ENCODE measurements at regions not wholly inside any gene's neighbourhood (a gene's known extent, or its start where the extent isn't known, plus 50 kb on each side); places are given as distances from the start of the nearest gene placed in this dataset.
"Not testable (repeated sequence)": the region's sequence is repeated elsewhere in the genome, so short reads cannot be mapped to it uniquely, and the experiment has no call there.

DNA sequence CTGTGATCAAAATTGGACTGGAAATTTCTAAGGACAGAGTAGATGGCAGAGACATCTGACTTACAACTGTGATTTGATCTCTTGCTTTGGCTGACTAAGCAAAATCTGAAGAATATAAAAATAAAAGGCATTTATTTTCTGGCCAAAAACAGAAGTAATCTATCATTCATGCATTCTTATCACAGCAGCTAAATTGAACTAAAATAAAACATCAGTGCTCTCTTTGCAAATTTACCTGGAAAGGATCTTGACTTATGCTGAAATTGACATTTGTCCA lies 81.4 kb upstream of the ZNF678 start:
- Histone ChIP-seq H3K4me2 (ENCODE audit: insufficient read depth, low read length) (no peak overlapping the region), H4K20me1 (ENCODE audit: insufficient read depth, low read length) (no peaks in the 10 kb centered on the region), H3K4me3 (ENCODE audit: low read depth in 1 of 2, low read length in 2 of 2) (no peak overlapping the region), H3K27ac (ENCODE audit: low read length) (no peak overlapping the region), H3K9me3 (ENCODE audit: insufficient read depth, low read length, severe bottlenecking) (no peaks in the 10 kb centered on the region), H3K36me3 (ENCODE audit: insufficient read depth, low read length) (no peaks in the 10 kb centered on the region), H2AFZ (ENCODE audit: low read depth, low read length) (no peak overlapping the region), H3K27me3 (ENCODE audit: insufficient read depth, low read length, poor library complexity) (no peaks in the 10 kb centered on the region), H3K4me1 (ENCODE audit: insufficient read depth, low read length) (no peaks in the 10 kb centered on the region), H3K79me2 (ENCODE audit: insufficient read depth, low read length) (no peaks in the 10 kb centered on the region), H3K9ac (ENCODE audit: low read depth, low read length) (no peak overlapping the region)
- TF ChIP-seq, protein P1, sequence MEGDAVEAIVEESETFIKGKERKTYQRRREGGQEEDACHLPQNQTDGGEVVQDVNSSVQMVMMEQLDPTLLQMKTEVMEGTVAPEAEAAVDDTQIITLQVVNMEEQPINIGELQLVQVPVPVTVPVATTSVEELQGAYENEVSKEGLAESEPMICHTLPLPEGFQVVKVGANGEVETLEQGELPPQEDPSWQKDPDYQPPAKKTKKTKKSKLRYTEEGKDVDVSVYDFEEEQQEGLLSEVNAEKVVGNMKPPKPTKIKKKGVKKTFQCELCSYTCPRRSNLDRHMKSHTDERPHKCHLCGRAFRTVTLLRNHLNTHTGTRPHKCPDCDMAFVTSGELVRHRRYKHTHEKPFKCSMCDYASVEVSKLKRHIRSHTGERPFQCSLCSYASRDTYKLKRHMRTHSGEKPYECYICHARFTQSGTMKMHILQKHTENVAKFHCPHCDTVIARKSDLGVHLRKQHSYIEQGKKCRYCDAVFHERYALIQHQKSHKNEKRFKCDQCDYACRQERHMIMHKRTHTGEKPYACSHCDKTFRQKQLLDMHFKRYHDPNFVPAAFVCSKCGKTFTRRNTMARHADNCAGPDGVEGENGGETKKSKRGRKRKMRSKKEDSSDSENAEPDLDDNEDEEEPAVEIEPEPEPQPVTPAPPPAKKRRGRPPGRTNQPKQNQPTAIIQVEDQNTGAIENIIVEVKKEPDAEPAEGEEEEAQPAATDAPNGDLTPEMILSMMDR (IDR thresholded peaks at IDR 0.05; ENCODE audit: borderline replicate concordance, extremely low read depth, low read length, poor library complexity, severe bottlenecking), result no peak
- TF ChIP-seq EZH2 (IDR thresholded peaks at IDR 0.05; ENCODE audit: borderline replicate concordance, low read depth, low read length, severe bottlenecking), result no peak
- DNase-seq, result no peak
- ATAC-seq (ENCODE audit: insufficient read depth, low read depth), result no peak

GRCh38 chr1:227474072-227474471 lies 89.3 kb upstream of the ZNF678 start:
- H3K4me3 ChIP-seq (ENCODE audit: low read depth in 1 of 2, low read length in 2 of 2); ATAC-seq (ENCODE audit: insufficient read depth, low read depth); H3K9ac ChIP-seq (ENCODE audit: low read depth, low read length); H3K4me2 ChIP-seq (ENCODE audit: insufficient read depth, low read length); H3K27me3 ChIP-seq (ENCODE audit: insufficient read depth, low read length, poor library complexity); H3K36me3 ChIP-seq (ENCODE audit: insufficient read depth, low read length); H3K79me2 ChIP-seq (ENCODE audit: insufficient read depth, low read length); H4K20me1 ChIP-seq (ENCODE audit: insufficient read depth, low read length); H3K27ac ChIP-seq (ENCODE audit: low read length); H2AFZ ChIP-seq (ENCODE audit: low read depth, low read length); H3K9me3 ChIP-seq (ENCODE audit: insufficient read depth, low read length, severe bottlenecking); H3K4me1 ChIP-seq (ENCODE audit: insufficient read depth, low read length); DNase-seq: not testable (repeated sequence)

- ATAC-seq (ENCODE audit: insufficient read depth, low read depth), result no peak
- Histone ChIP-seq H3K27ac (ENCODE audit: low read length) (no peak overlapping the region), H3K27me3 (ENCODE audit: insufficient read depth, low read length, poor library complexity) (no peaks in the 10 kb centered on the region), H4K20me1 (ENCODE audit: insufficient read depth, low read length) (no peaks in the 10 kb centered on the region), H2AFZ (ENCODE audit: low read depth, low read length) (no peak overlapping the region), H3K4me1 (ENCODE audit: insufficient read depth, low read length) (no peaks in the 10 kb centered on the region), H3K4me3 (ENCODE audit: low read depth in 1 of 2, low read length in 2 of 2) (no peak overlapping the region), H3K79me2 (ENCODE audit: insufficient read depth, low read length) (no peaks in the 10 kb centered on the region), H3K4me2 (ENCODE audit: insufficient read depth, low read length) (no peak overlapping the region), H3K9ac (ENCODE audit: low read depth, low read length) (no peak overlapping the region), H3K36me3 (ENCODE audit: insufficient read depth, low read length) (no peaks in the 10 kb centered on the region), H3K9me3 (ENCODE audit: insufficient read depth, low read length, severe bottlenecking) (no peaks in the 10 kb centered on the region)
- TF ChIP-seq EZH2 (IDR thresholded peaks at IDR 0.05; ENCODE audit: borderline replicate concordance, low read depth, low read length, severe bottlenecking), result no peak
- TF ChIP-seq, protein P1 (IDR thresholded peaks at IDR 0.05; ENCODE audit: borderline replicate concordance, extremely low read depth, low read length, poor library complexity, severe bottlenecking), result no peak
- DNase-seq, result no peak
Measured at GRCh38 chr1:227472772-227473171, 90.6 kb upstream of the ZNF678 start.

DNA sequence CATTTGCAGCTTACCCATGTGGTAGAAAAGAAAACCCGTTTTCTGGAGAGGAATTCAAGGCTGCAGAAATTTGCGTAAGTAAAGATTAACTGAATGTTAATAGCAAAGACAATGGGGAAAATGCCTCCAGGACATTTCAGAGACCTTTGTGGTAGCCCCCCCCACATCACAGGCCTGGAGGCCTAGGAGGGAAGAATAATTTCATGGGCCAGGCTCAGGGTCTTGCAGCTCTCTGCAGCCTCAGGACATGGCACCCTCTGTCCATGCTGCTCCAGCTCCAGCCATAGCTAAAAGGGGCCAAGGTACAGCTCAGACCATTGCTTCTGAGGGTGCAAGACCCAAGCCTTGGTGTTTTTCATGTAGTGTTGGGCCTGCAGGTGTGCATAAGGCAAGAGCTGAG lies 92.7 kb upstream of the ZNF678 start:
- no peaks in the 10 kb centered on the region for H3K36me3 ChIP-seq (ENCODE audit: insufficient read depth, low read length)
- no peaks in the 10 kb centered on the region for H4K20me1 ChIP-seq (ENCODE audit: insufficient read depth, low read length)
- no peaks in the 10 kb centered on the region for H3K27me3 ChIP-seq (ENCODE audit: insufficient read depth, low read length, poor library complexity)
- DNase-seq, result no peak
- ATAC-seq (ENCODE audit: insufficient read depth, low read depth), result no peak
- H2AFZ ChIP-seq (ENCODE audit: low read depth, low read length), result no peak overlapping the region
- H3K4me2 ChIP-seq (ENCODE audit: insufficient read depth, low read length), result no peak overlapping the region
- no peak overlapping the region for H3K9ac ChIP-seq (ENCODE audit: low read depth, low read length)
- H3K27ac ChIP-seq (ENCODE audit: low read length), result no peak overlapping the region
- no peaks in the 10 kb centered on the region for H3K9me3 ChIP-seq (ENCODE audit: insufficient read depth, low read length, severe bottlenecking)
- no peaks in the 10 kb centered on the region for H3K79me2 ChIP-seq (ENCODE audit: insufficient read depth, low read length)
- H3K4me1 ChIP-seq (ENCODE audit: insufficient read depth, low read length), result no peaks in the 10 kb centered on the region
- TF ChIP-seq, protein P1 (IDR thresholded peaks at IDR 0.05; ENCODE audit: borderline replicate concordance, extremely low read depth, low read length, poor library complexity, severe bottlenecking), result no peak
- no peak for TF ChIP-seq EZH2 (IDR thresholded peaks at IDR 0.05; ENCODE audit: borderline replicate concordance, low read depth, low read length, severe bottlenecking)
- no peak overlapping the region for H3K4me3 ChIP-seq (ENCODE audit: low read depth in 1 of 2, low read length in 2 of 2)

Measured in DND-41 (cell line).